DOHH2 (cell line): ENCODE measurements at regions not wholly inside any gene's neighbourhood (a gene's known extent, or its start where the extent isn't known, plus 50 kb on each side); places are given as distances from the start of the nearest gene placed in this dataset.

ENCODE experiments used
- H3F3A ChIP-seq: fragments of 200-600 bp; sonication (generic), shearing (Covaris generic); 2 replicates; pipeline ENCODE4 v1.6.0; 2016; ENCODE audit warnings: antibody characterized with exemption, mild to moderate bottlenecking; ENCODE audit not compliant: control insufficient read depth, insufficient read depth
- H3K27ac ChIP-seq: fragments of 200-600 bp; sonication (generic); 2 replicates; pipeline ENCODE4 v1.5.1; 2014; ENCODE audit warnings: low read depth, mild to moderate bottlenecking, low read length, moderate library complexity
- H3K27me3 ChIP-seq: fragments of 200-600 bp; sonication (generic); 2 replicates; pipeline ENCODE4 v1.6.1; 2014; ENCODE audit warnings: mild to moderate bottlenecking, low read length, mixed read lengths; ENCODE audit not compliant: control insufficient read depth
- H3K36me3 ChIP-seq: fragments of 200-600 bp; sonication (generic); 2 replicates; pipeline ENCODE4 v1.6.1; 2014; ENCODE audit warnings: mild to moderate bottlenecking, low read length, moderate library complexity, mixed read lengths; ENCODE audit not compliant: control insufficient read depth
- H3K4me1 ChIP-seq: fragments of 200-600 bp; sonication (generic); 2 replicates; pipeline ENCODE4 v1.6.1; 2014; ENCODE audit warnings: mild to moderate bottlenecking, low read length, mixed read lengths; ENCODE audit not compliant: control insufficient read depth
- H3K4me2 ChIP-seq: fragments of 200-600 bp; sonication (generic); 2 replicates; pipeline ENCODE4 v1.6.0; 2014; ENCODE audit warnings: mild to moderate bottlenecking, low read length, moderate library complexity
- H3K4me3 ChIP-seq: fragments of 200-600 bp; sonication (generic); 2 replicates; pipeline ENCODE4 v1.5.1; 2014; ENCODE audit warnings: mild to moderate bottlenecking, low read length, mixed read lengths
- H3K79me2 ChIP-seq: fragments of 200-600 bp; sonication (generic); 2 replicates; pipeline ENCODE4 v1.6.1; 2014; ENCODE audit warnings: mild to moderate bottlenecking, low read length, mixed read lengths; ENCODE audit not compliant: control insufficient read depth
- H3K9me2 ChIP-seq: fragments of 200-600 bp; sonication (generic); replicated peaks from 2 replicates; pipeline ENCODE4 v1.6.1; 2014; ENCODE audit warnings: mild to moderate bottlenecking, low read length, mixed read lengths; ENCODE audit not compliant: control insufficient read depth
- H3K9me3 ChIP-seq: fragments of 200-600 bp; sonication (generic); 2 replicates; pipeline ENCODE4 v1.6.1; 2014; ENCODE audit warnings: antibody characterized with exemption, low read length, mixed read lengths; ENCODE audit not compliant: control insufficient read depth, insufficient read depth
- H4K20me1 ChIP-seq: fragments of 200-600 bp; sonication (generic); 2 replicates; pipeline ENCODE4 v1.6.0; 2014; ENCODE audit warnings: low read depth, mild to moderate bottlenecking, antibody characterized with exemption, low read length, moderate library complexity; ENCODE audit not compliant: control insufficient read depth, insufficient read depth
- CTCF ChIP-seq: fragments of 200-600 bp; sonication (generic); IDR thresholded peaks from one replicate; pipeline ENCODE4 v1.5.1; 2014; ENCODE audit warnings: antibody characterized with exemption, mild to moderate bottlenecking, low read depth, low read length; ENCODE audit not compliant: poor library complexity, severe bottlenecking
- EZH2phosphoT487 ChIP-seq: fragments of 200-600 bp; sonication (generic); IDR thresholded peaks from 2 replicates; pipeline ENCODE4 v1.6.1; 2017; ENCODE audit warnings: borderline replicate concordance, mild to moderate bottlenecking, antibody characterized with exemption, low read length, moderate library complexity, mixed read lengths

GRCh38 chr6:135782546-135782945 lies 69.0 kb upstream of the PDE7B start:
- no peaks in the 10 kb centered on the region for H3K36me3 ChIP-seq
- H3K9me2 ChIP-seq, result no peaks in the 10 kb centered on the region
- no peaks in the 10 kb centered on the region for H4K20me1 ChIP-seq
- H3K4me2 ChIP-seq, result no peak overlapping the region
- H3K27ac ChIP-seq, result no peak overlapping the region
- H3K9me3 ChIP-seq, result no peaks in the 10 kb centered on the region
- H3K27me3 ChIP-seq, result no peaks in the 10 kb centered on the region
- no peaks in the 10 kb centered on the region for H3K4me1 ChIP-seq
- no peaks in the 10 kb centered on the region for H3K79me2 ChIP-seq
- no peak overlapping the region for H3K4me3 ChIP-seq
- TF ChIP-seq CTCF (no peak), EZH2phosphoT487 (no peak)
- no peaks in the 10 kb centered on the region for H3F3A ChIP-seq

DNA sequence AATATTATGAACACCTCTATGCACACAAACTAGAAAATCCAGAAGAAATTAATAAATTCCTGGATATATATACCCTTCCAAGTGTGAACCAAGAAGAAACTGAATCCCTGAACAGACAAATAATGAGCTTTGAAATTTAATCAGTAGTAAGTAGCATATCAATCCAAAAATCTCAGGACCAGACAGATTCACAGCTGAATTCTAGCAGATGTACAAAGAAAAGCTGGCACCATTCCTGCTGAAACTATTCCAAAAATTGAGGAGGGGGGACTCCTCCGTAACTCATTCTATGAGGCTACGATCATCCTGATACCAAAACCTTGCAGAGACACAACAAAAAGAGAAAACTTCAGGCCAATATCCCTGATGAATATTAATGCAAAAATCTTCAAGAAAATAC lies 67.0 kb upstream of the PDE7B start:
- TF ChIP-seq EZH2phosphoT487, result no peak
- H3K79me2 ChIP-seq, result no peaks in the 10 kb centered on the region

DNA sequence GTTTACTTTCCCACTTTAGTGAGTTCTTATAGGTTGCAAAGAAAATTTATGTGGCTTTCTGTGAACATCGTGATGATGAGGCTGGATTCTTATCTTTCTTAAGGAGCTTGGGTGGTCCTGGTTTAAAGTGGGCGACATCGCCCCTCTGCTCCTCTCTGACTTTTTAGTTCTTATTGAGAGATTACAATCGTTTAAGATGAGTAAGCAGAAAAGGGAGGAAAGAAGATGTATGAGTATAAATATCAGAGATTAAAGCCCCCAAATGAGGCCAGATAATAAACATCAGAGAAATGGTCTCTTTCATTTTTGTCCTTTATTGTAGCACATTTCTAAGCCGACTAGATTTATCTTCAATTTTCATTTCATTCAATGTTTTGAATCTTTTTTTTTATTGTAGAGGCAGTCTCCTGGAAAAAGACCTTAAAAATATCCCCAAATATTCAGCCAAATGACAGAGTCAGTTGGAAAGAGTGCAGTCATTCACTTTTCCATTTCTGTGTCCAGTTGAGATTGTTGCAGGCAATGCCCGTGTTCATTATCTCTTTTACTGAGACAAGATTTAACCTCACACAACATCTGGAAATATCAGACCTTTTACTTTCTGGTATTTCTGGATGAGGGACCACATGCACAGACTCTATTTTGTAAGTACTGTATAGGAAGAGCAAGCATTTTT lies 62.0 kb upstream of the PDE7B start:
- Histone ChIP-seq H3K79me2 (no peaks in the 10 kb centered on the region), H3K4me1 (no peaks in the 10 kb centered on the region), H3K4me3 (no peak overlapping the region), H3K9me2 (no peaks in the 10 kb centered on the region), H4K20me1 (no peaks in the 10 kb centered on the region), H3K4me2 (no peak overlapping the region), H3K9me3 (no peaks in the 10 kb centered on the region), H3K36me3 (no peaks in the 10 kb centered on the region), H3K27ac (no peak overlapping the region), H3K27me3 (no peaks in the 10 kb centered on the region), H3F3A (no peaks in the 10 kb centered on the region)
- TF ChIP-seq CTCF, result no peak
- no peak for TF ChIP-seq EZH2phosphoT487

More for the DNA sequence above, 67.0 kb upstream of the PDE7B start:
- Histone ChIP-seq H3K27me3 (no peaks in the 10 kb centered on the region), H3K4me2 (no peak overlapping the region), H3K4me1 (no peaks in the 10 kb centered on the region), H4K20me1 (no peaks in the 10 kb centered on the region), H3K36me3 (no peaks in the 10 kb centered on the region), H3K9me3 (no peaks in the 10 kb centered on the region), H3K9me2 (no peaks in the 10 kb centered on the region), H3F3A (no peaks in the 10 kb centered on the region), H3K27ac (no peak overlapping the region), H3K4me3 (no peak overlapping the region)

DNA sequence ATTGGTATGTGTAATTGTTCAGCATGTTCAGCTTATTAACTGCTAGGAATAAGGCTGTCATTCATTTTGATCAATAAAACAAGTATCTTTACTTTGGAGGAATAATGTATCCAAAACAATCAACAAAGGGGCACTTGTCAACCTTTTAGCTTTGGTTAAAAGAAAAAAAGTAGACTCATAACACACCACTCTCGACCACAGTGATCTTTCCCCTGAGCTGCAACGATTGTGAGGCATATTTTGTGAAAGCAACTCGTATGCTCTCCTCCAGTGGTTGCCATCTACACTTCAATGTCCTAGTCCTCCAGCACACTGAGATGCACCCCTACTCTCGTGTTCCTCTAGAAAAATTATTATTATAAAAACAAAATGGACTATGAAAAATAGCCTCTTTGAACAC lies 60.1 kb upstream of the PDE7B start:
- Histone ChIP-seq H3K36me3 (no peaks in the 10 kb centered on the region), H3K27me3 (no peaks in the 10 kb centered on the region), H3F3A (no peaks in the 10 kb centered on the region), H3K4me1 (no peaks in the 10 kb centered on the region), H3K4me2 (no peak overlapping the region), H3K4me3 (no peak overlapping the region), H3K9me2 (no peaks in the 10 kb centered on the region), H4K20me1 (no peaks in the 10 kb centered on the region), H3K9me3 (no peaks in the 10 kb centered on the region), H3K27ac (no peak overlapping the region), H3K79me2 (no peaks in the 10 kb centered on the region)
- TF ChIP-seq EZH2phosphoT487 (no peak), CTCF (no peak)
